ENCODE measurements at regions not wholly inside any gene's neighbourhood (a gene's known extent, or its start where the extent isn't known, plus 50 kb on each side); places are given as distances from the start of the nearest gene placed in this dataset.
"Not testable (repeated sequence)": the region's sequence is repeated elsewhere in the genome, so short reads cannot be mapped to it uniquely, and the experiment has no call there.

GRCh38 chr16:52747088-52747595 lies 200.2 kb upstream of the TOX3 start:
- intact Hi-C loops (cut with DNase I), result no loop called here
- no peak for DNase-seq

GRCh38 chr16:52743707-52744106 lies 196.8 kb upstream of the TOX3 start:
- ATAC-seq (ENCODE audit: poor library complexity) (no peak), DNase-seq (no peak)
- intact Hi-C loops (cut with DNase I), result no loop called here

More at GRCh38 chr16:52747088-52747595, 200.2 kb upstream of the TOX3 start:
- ATAC-seq (ENCODE audit: poor library complexity), result no peak

- DNase-seq (no peak), ATAC-seq (ENCODE audit: poor library complexity) (no peak)
- intact Hi-C loops (cut with DNase I), result no loop called here
Measured at GRCh38 chr16:52742608-52743170, 195.7 kb upstream of the TOX3 start.

GRCh38 chr16:52742052-52742451 lies 195.1 kb upstream of the TOX3 start:
- no peak for ATAC-seq (ENCODE audit: poor library complexity)
- intact Hi-C loops (cut with DNase I), result no loop called here

GRCh38 chr16:52741351-52741750 lies 194.4 kb upstream of the TOX3 start:
- intact Hi-C loops (cut with DNase I), result no loop called here
- ATAC-seq (ENCODE audit: poor library complexity), result no peak
- no peak for DNase-seq

More at GRCh38 chr16:52742052-52742451, 195.1 kb upstream of the TOX3 start:
- no peak for DNase-seq

- no peak for DNase-seq
- intact Hi-C loops (cut with DNase I), result no loop called here
- no peak for ATAC-seq (ENCODE audit: poor library complexity)
Measured at GRCh38 chr16:52740766-52741165, 193.8 kb upstream of the TOX3 start.

GRCh38 chr16:52740333-52740732 lies 193.4 kb upstream of the TOX3 start:
- DNase-seq (no peak), ATAC-seq (ENCODE audit: poor library complexity) (no peak)
- intact Hi-C loops (cut with DNase I), result no loop called here

- ATAC-seq (ENCODE audit: poor library complexity); DNase-seq; intact Hi-C loops (cut with DNase I): not testable (repeated sequence)
Measured at GRCh38 chr16:52738992-52739391, 192.0 kb upstream of the TOX3 start.

GRCh38 chr16:52731219-52731875 lies 184.4 kb upstream of the TOX3 start:
- ATAC-seq (ENCODE audit: poor library complexity) (no peak), DNase-seq (no peak)
- intact Hi-C loops (cut with DNase I), result no loop called here

- intact Hi-C loops (cut with DNase I), result no loop called here
- ATAC-seq (ENCODE audit: poor library complexity) (no peak), DNase-seq (no peak)
Measured at GRCh38 chr16:52729731-52730130, 182.8 kb upstream of the TOX3 start.

GRCh38 chr16:52727849-52728248 lies 180.9 kb upstream of the TOX3 start:
- ATAC-seq (ENCODE audit: poor library complexity) (no peak), DNase-seq (no peak)
- intact Hi-C loops (cut with DNase I), result no loop called here

- ATAC-seq (ENCODE audit: poor library complexity) (no peak), DNase-seq (no peak)
- intact Hi-C loops (cut with DNase I), result no loop called here
Measured at GRCh38 chr16:52727441-52727840, 180.5 kb upstream of the TOX3 start.

- intact Hi-C loops (cut with DNase I), result no loop called here
- no peak for DNase-seq
- no peak for ATAC-seq (ENCODE audit: poor library complexity)
Measured at GRCh38 chr16:52725461-52725860, 178.5 kb upstream of the TOX3 start.

- ATAC-seq (ENCODE audit: poor library complexity), result no peak
- DNase-seq, result no peak
- intact Hi-C loops (cut with DNase I), result no loop called here
Measured at GRCh38 chr16:52725043-52725442, 178.1 kb upstream of the TOX3 start.

- no peak for DNase-seq
- intact Hi-C loops (cut with DNase I), result no loop called here
- ATAC-seq (ENCODE audit: poor library complexity), result no peak
Measured at GRCh38 chr16:52721331-52721730, 174.4 kb upstream of the TOX3 start.

- intact Hi-C loops (cut with DNase I), result no loop called here
- DNase-seq (no peak), ATAC-seq (ENCODE audit: poor library complexity) (no peak)
Measured at GRCh38 chr16:52718046-52718445, 171.1 kb upstream of the TOX3 start.

GRCh38 chr16:52713740-52714139 lies 166.8 kb upstream of the TOX3 start:
- no peak for ATAC-seq (ENCODE audit: poor library complexity)
- DNase-seq, result no peak
- intact Hi-C loops (cut with DNase I), result no loop called here

GRCh38 chr16:52709306-52709705 lies 162.4 kb upstream of the TOX3 start:
- ATAC-seq (ENCODE audit: poor library complexity), result no peak
- intact Hi-C loops (cut with DNase I), result no loop called here

GRCh38 chr16:52708476-52708875 lies 161.5 kb upstream of the TOX3 start:
- DNase-seq (no peak), ATAC-seq (ENCODE audit: poor library complexity) (no peak)
- intact Hi-C loops (cut with DNase I), result no loop called here

More at GRCh38 chr16:52709306-52709705, 162.4 kb upstream of the TOX3 start:
- DNase-seq, result no peak

GRCh38 chr16:52707676-52708337 lies 160.9 kb upstream of the TOX3 start:
- ATAC-seq (ENCODE audit: poor library complexity) (no peak), DNase-seq (no peak)
- intact Hi-C loops (cut with DNase I), result no loop called here

Measured in Right ventricle myocardium superior (tissue), 1 donor.